HG02870 (cell line): ENCODE measurements at regions not wholly inside any gene's neighbourhood (a gene's known extent, or its start where the extent isn't known, plus 50 kb on each side); places are given as distances from the start of the nearest gene placed in this dataset.
"Not testable (repeated sequence)": the region's sequence is repeated elsewhere in the genome, so short reads cannot be mapped to it uniquely, and the experiment has no call there.

ENCODE experiments used
- ATAC-seq: cut with Tn5 transposase; IDR thresholded peaks from one replicate; pipeline ENCODE4 v1.9.1; 2021; ENCODE audit warnings: mild to moderate bottlenecking, moderate library complexity; ENCODE audit not compliant: unreplicated experiment

GRCh38 chr6:105562027-105562426, 159.1 kb upstream of the PREP start:
- no peak for ATAC-seq

GRCh38 chr6:105561486-105561885, 158.6 kb upstream of the PREP start:
- ATAC-seq, result no peak

GRCh38 chr6:105560611-105561066, 157.8 kb upstream of the PREP start:
- peak; percentile 98 for ATAC-seq

GRCh38 chr6:105557291-105557690, 154.4 kb upstream of the PREP start:
- ATAC-seq, result no peak

GRCh38 chr6:105553171-105553570, 150.3 kb upstream of the PREP start:
- ATAC-seq, result no peak

- no peak for ATAC-seq
These were observed 148.2 kb upstream of the PREP start for GRCh38 chr6:105550955-105551620.

GRCh38 chr6:105546754-105547153, 143.9 kb upstream of the PREP start:
- no peak for ATAC-seq

- ATAC-seq, result no peak
These were observed 143.3 kb upstream of the PREP start for GRCh38 chr6:105545947-105546731.

GRCh38 chr6:105545228-105545920, 142.5 kb upstream of the PREP start:
- no peak for ATAC-seq

GRCh38 chr6:105539911-105540310, 137.0 kb upstream of the PREP start:
- ATAC-seq, result no peak

GRCh38 chr6:105537981-105538578, 135.2 kb upstream of the PREP start:
- no peak for ATAC-seq

- ATAC-seq, result no peak
These were observed 134.1 kb upstream of the PREP start for GRCh38 chr6:105536961-105537360.

GRCh38 chr6:105533301-105533700, 130.4 kb upstream of the PREP start:
- no peak for ATAC-seq

GRCh38 chr6:105526225-105526872, 123.5 kb upstream of the PREP start:
- no peak for ATAC-seq

GRCh38 chr6:105522626-105523322, 119.9 kb upstream of the PREP start:
- no peak for ATAC-seq

- no peak for ATAC-seq
These were observed 117.1 kb upstream of the PREP start for GRCh38 chr6:105519954-105520353.

- ATAC-seq, result not testable (repeated sequence)
These were observed 116.1 kb upstream of the PREP start for GRCh38 chr6:105518993-105519392.

GRCh38 chr6:105515054-105515453, 112.2 kb upstream of the PREP start:
- no peak for ATAC-seq

- no peak for ATAC-seq
These were observed 111.4 kb upstream of the PREP start for GRCh38 chr6:105514306-105514705.

GRCh38 chr6:105511639-105512038, 108.8 kb upstream of the PREP start:
- no peak for ATAC-seq
